Pancreas (tissue), 10 donors: ENCODE measurements at regions not wholly inside any gene's neighbourhood (a gene's known extent, or its start where the extent isn't known, plus 50 kb on each side); places are given as distances from the start of the nearest gene placed in this dataset.

Experiments used
- ATAC-seq, 4 donors: fragments of 200-7000 bp; cut with Tn5 transposase; one replicate each; pipeline versions ENCODE4 v1.8.0 to v1.9.1; 2020; ENCODE audit warnings: mild to moderate bottlenecking in 4 of 4, moderate library complexity in 4 of 4
- DNase-seq, 6 donors: peaks; one replicate each; pipeline ENCODE4 v3.0.0-alpha.2; 2020
- FAIRE-seq: peaks from 2 replicates; lab custom pipeline; 2012; peaks lifted over from hg19 to GRCh38; lab: Jason Lieb, UNC
- H3K27ac ChIP-seq, 4 donors: fragments of 200-600 bp; sonication (generic); 1 replicate in 3 of 4; 2 replicates in 1 of 4; pipeline versions ENCODE4 v1.5.0 to v1.8.0; 2020
- H3K27me3 ChIP-seq, 4 donors: fragments of 200-600 bp; one replicate each; pipeline ENCODE4 v1.8.0; 2021
- H3K36me3 ChIP-seq, 3 donors: fragments of 200-600 bp; sonication (generic) in 1 of 3; one replicate each; pipeline versions ENCODE4 v1.5.0 to v1.8.0; 2020 to 2021
- H3K4me1 ChIP-seq, 3 donors: fragments of 200-600 bp; one replicate each; pipeline ENCODE4 v1.8.0; 2021
- H3K4me3 ChIP-seq, 4 donors: fragments of 200-600 bp; sonication (generic) in 2 of 4; one replicate each; pipeline versions ENCODE4 v1.5.0 to v1.8.0; 2020 to 2021
- H3K9me3 ChIP-seq, 4 donors: fragments of 200-600 bp; one replicate each; pipeline ENCODE4 v1.8.0; 2021
- WGBS, 2 donors: extraction: QIAGEN DNeasy Blood & Tissue Kit; methylation state at CpG; one replicate each; pipeline ENCODE4 v1.1.7; 2013; 5-methylcytosine and 5-hydroxymethylcytosine counted together
- intact Hi-C, 3 donors: fragments of 100-400 bp; cut with DNase I; formaldehyde crosslinking; loops; one replicate each; pipeline versions ENCODE4 v1.11.1 to v1.14.2; 2022
- TF ChIP-seq, protein P1 (sequence below), 4 donors: fragments of 200-600 bp; sonication (generic) in 3 of 4; IDR thresholded peaks; one replicate each; pipeline versions ENCODE4 v1.5.0 to v1.8.0; 2021; ENCODE audit warnings: antibody characterized with exemption in 4 of 4
- donor health status: healthy with polysubstance abuse.
- donor health status: DM: no; HTN: no; CAD: no; lungs with moderate emphysema.
- donor health status: DM: no; HTN: no; CAD: no.
- donor health status: control.
- donor health status: control.
- donor health status: Bipolar disorder and iron deficiency.
- donor health status: DM: yes; HTN: yes; CAD: no.
- donor health status: DM: no; HTN: no; CAD: no.
- donor health status: DM: no; HTN: no; CAD: no.
- donor health status: DM: yes; HTN: yes; CAD: no.

GRCh38 chr1:5298376-5298775 lies 644.0 kb downstream of the AJAP1 start:
- Histone ChIP-seq H3K4me1 (no peaks in the 10 kb centered on the region), H3K27ac (no peak overlapping the region), H3K9me3 (no peaks in the 10 kb centered on the region), H3K27me3 (peaks cover 0 to 3% (median 0%) of the 10 kb centered on the region in 4 donors), H3K4me3 (no peak overlapping the region), H3K36me3 (no peaks in the 10 kb centered on the region)
- no peak for ATAC-seq
- TF ChIP-seq, protein P1, sequence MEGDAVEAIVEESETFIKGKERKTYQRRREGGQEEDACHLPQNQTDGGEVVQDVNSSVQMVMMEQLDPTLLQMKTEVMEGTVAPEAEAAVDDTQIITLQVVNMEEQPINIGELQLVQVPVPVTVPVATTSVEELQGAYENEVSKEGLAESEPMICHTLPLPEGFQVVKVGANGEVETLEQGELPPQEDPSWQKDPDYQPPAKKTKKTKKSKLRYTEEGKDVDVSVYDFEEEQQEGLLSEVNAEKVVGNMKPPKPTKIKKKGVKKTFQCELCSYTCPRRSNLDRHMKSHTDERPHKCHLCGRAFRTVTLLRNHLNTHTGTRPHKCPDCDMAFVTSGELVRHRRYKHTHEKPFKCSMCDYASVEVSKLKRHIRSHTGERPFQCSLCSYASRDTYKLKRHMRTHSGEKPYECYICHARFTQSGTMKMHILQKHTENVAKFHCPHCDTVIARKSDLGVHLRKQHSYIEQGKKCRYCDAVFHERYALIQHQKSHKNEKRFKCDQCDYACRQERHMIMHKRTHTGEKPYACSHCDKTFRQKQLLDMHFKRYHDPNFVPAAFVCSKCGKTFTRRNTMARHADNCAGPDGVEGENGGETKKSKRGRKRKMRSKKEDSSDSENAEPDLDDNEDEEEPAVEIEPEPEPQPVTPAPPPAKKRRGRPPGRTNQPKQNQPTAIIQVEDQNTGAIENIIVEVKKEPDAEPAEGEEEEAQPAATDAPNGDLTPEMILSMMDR (IDR thresholded peaks at IDR 0.05): no peak
- no peak for DNase-seq
- no peak for FAIRE-seq
- intact Hi-C loops: no loop called here
- WGBS, 2 donors: 88 to 94% methylated on average over 6 of the region's 6 CpGs

GRCh38 chr1:5297886-5298239 lies 643.5 kb downstream of the AJAP1 start:
- DNase-seq (no peak), ATAC-seq (no peak), FAIRE-seq (no peak)
- Histone ChIP-seq H3K9me3 (no peaks in the 10 kb centered on the region), H3K27me3 (peaks cover 0 to 3% (median 0%) of the 10 kb centered on the region in 4 donors), H3K4me1 (no peaks in the 10 kb centered on the region), H3K27ac (no peak overlapping the region), H3K36me3 (no peaks in the 10 kb centered on the region), H3K4me3 (no peak overlapping the region)
- TF ChIP-seq, protein P1 (IDR thresholded peaks at IDR 0.05): no peak
- 86 to 100% methylated on average over 1 of the region's 1 CpG for WGBS, 2 donors
- intact Hi-C loops: no loop called here

DNA sequence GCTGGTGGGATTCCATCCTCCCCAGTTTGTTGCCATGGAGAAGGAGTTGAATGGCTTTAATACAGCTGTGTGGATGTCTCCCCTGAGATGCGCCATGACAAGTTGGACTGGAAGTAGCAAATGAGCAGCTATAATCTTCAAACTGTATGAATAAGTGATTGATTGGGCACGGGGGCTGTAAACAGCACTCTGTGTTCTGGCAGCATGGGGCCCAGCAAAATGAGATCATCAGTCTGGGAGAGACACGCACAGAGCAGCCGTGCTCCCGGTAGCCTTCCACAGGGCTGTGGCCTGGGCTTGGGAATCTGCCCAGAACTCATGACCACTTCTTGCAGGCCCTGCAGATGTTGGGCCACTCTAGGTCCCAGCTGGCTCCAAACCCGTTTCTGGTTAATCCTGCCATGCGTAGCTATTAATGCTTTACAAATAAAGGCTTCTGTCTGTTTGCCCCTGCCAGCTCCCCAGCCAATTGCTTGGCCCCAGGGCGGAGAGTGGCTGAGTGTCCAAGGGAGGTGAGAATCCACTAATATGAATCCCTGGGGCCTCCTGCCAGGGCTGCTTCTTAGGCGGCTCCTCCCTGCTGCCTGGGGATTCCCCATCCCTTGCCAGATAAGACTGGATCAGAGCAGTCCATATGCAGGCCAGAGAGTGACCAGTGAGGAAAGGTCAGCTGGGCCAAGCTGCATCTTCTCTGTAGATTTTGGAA lies 642.9 kb downstream of the AJAP1 start:
- TF ChIP-seq, protein P1 (IDR thresholded peaks at IDR 0.05): no peak

GRCh38 chr1:5296557-5297179 lies 642.3 kb downstream of the AJAP1 start:
- FAIRE-seq (no peak), ATAC-seq (no peak), DNase-seq (no peak)
- Histone ChIP-seq H3K36me3 (no peaks in the 10 kb centered on the region), H3K9me3 (no peaks in the 10 kb centered on the region), H3K27me3 (no peaks in the 10 kb centered on the region), H3K27ac (no peak overlapping the region), H3K4me1 (no peaks in the 10 kb centered on the region), H3K4me3 (no peak overlapping the region)
- TF ChIP-seq, protein P1 (IDR thresholded peaks at IDR 0.05): no peak
- intact Hi-C loops: no loop called here
- WGBS, 2 donors: 49 to 51% methylated on average over 18 of the region's 18 CpGs

More for the DNA sequence above, 642.9 kb downstream of the AJAP1 start:
- H3K4me3 ChIP-seq: no peak overlapping the region
- no peak for FAIRE-seq
- no peaks in the 10 kb centered on the region for H3K9me3 ChIP-seq
- WGBS, 2 donors: 41 to 45% methylated on average over 9 of the region's 9 CpGs
- intact Hi-C loops: no loop called here
- H3K27me3 ChIP-seq: peaks cover 0 to 3% (median 0%) of the 10 kb centered on the region in 4 donors
- H3K27ac ChIP-seq: no peak overlapping the region
- peak; percentile 78 to 90 (median 84) for ATAC-seq
- peak in 5 of 6 donors; percentile 34 to 79 (median 54) for DNase-seq
- H3K4me1 ChIP-seq: no peaks in the 10 kb centered on the region
- H3K36me3 ChIP-seq: no peaks in the 10 kb centered on the region

- DNase-seq (no peak), FAIRE-seq (no peak), ATAC-seq (no peak)
- TF ChIP-seq, protein P1 (IDR thresholded peaks at IDR 0.05): no peak
- no peak overlapping the region for H3K27ac ChIP-seq
- no peaks in the 10 kb centered on the region for H3K36me3 ChIP-seq
- H3K9me3 ChIP-seq: no peaks in the 10 kb centered on the region
- no peak overlapping the region for H3K4me3 ChIP-seq
- intact Hi-C loops: no loop called here
- H3K27me3 ChIP-seq: no peaks in the 10 kb centered on the region
- no peaks in the 10 kb centered on the region for H3K4me1 ChIP-seq
- WGBS, 2 donors: 44 to 45% methylated on average over 12 of the region's 12 CpGs
Measured at GRCh38 chr1:5296095-5296494, 641.7 kb downstream of the AJAP1 start.
